OCI-LY1 (cell line): ENCODE measurements at regions not wholly inside any gene's neighbourhood (a gene's known extent, or its start where the extent isn't known, plus 50 kb on each side); places are given as distances from the start of the nearest gene placed in this dataset.

Experiments used
- H2AFZ ChIP-seq: fragments of 200-600 bp; sonication (generic), shearing (Covaris generic); 2 replicates; pipeline ENCODE4 v1.6.0; 2014; ENCODE audit warnings: antibody characterized with exemption, mild to moderate bottlenecking, low read length
- H3F3A ChIP-seq: fragments of 200-600 bp; sonication (generic), shearing (Covaris generic); 2 replicates; pipeline ENCODE4 v1.6.0; 2014; ENCODE audit warnings: mild to moderate bottlenecking, antibody characterized with exemption, low read length, moderate library complexity; ENCODE audit not compliant: insufficient read depth
- H3K27ac ChIP-seq: fragments of 200-600 bp; sonication (generic); 2 replicates; pipeline ENCODE4 v1.5.1; 2014; ENCODE audit warnings: low read length, mixed run types, mild to moderate bottlenecking, low read depth; ENCODE audit not compliant: poor library complexity, severe bottlenecking
- H3K27me3 ChIP-seq: fragments of 200-600 bp; sonication (generic); 2 replicates; pipeline ENCODE4 v1.6.0; 2014; ENCODE audit warnings: antibody characterized with exemption, mild to moderate bottlenecking, low read length, moderate library complexity; ENCODE audit not compliant: insufficient read depth
- H3K36me3 ChIP-seq: fragments of 200-600 bp; sonication (generic); 2 replicates; pipeline ENCODE4 v1.6.1; 2014; ENCODE audit warnings: mild to moderate bottlenecking, antibody characterized with exemption, low read length, moderate library complexity, mixed read lengths; ENCODE audit not compliant: insufficient read depth
- H3K4me1 ChIP-seq: fragments of 200-600 bp; sonication (generic); 2 replicates; pipeline ENCODE4 v1.5.1; 2014; ENCODE audit warnings: mild to moderate bottlenecking, low read length, moderate library complexity; ENCODE audit not compliant: insufficient read depth, severe bottlenecking
- H3K4me2 ChIP-seq: fragments of 200-600 bp; sonication (generic), shearing (Covaris generic); 2 replicates; pipeline ENCODE4 v1.6.1; 2014; ENCODE audit warnings: low read length
- H3K4me3 ChIP-seq: fragments of 200-600 bp; sonication (generic); 2 replicates; pipeline ENCODE4 v1.5.1; 2014; ENCODE audit warnings: low read length, low read depth, mild to moderate bottlenecking, mixed read lengths; ENCODE audit not compliant: poor library complexity, severe bottlenecking
- H3K79me2 ChIP-seq: fragments of 200-600 bp; shearing (Covaris generic); 2 replicates; pipeline ENCODE4 v1.6.1; 2016; ENCODE audit warnings: mixed run types, low read length, mixed read lengths; ENCODE audit not compliant: insufficient read depth
- H3K9ac ChIP-seq: fragments of 200-600 bp; sonication (generic), shearing (Covaris generic); 2 replicates; pipeline ENCODE4 v1.6.1; 2014; ENCODE audit warnings: mild to moderate bottlenecking, low read length, mixed read lengths
- H3K9me2 ChIP-seq: fragments of 200-600 bp; sonication (generic), shearing (Covaris generic); 2 replicates; pipeline ENCODE4 v1.6.1; 2014; ENCODE audit warnings: low read depth, mild to moderate bottlenecking, low read length, mixed read lengths
- H3K9me3 ChIP-seq: fragments of 200-600 bp; shearing (Covaris generic); 2 replicates; pipeline ENCODE4 v1.6.1; 2014; ENCODE audit warnings: low read length, mixed read lengths
- H4K20me1 ChIP-seq: fragments of 200-600 bp; sonication (generic), shearing (Covaris generic); 2 replicates; pipeline ENCODE4 v1.6.0; 2016; ENCODE audit warnings: mild to moderate bottlenecking, low read length; ENCODE audit not compliant: insufficient read depth
- EZH2 ChIP-seq: fragments of 200-600 bp; sonication (generic), shearing (Covaris generic); IDR thresholded peaks from 2 replicates; pipeline ENCODE4 v1.8.0; 2017; ENCODE audit warnings: borderline replicate concordance, mixed run types, mild to moderate bottlenecking, antibody characterized with exemption, low read length, moderate library complexity, mixed read lengths
- TF ChIP-seq, protein P1 (sequence below): fragments of 200-600 bp; sonication (generic), shearing (Covaris generic); IDR thresholded peaks from 2 replicates; pipeline ENCODE4 v1.5.1; 2017; ENCODE audit warnings: mild to moderate bottlenecking, antibody characterized with exemption, low read length, moderate library complexity, mixed read lengths

DNA sequence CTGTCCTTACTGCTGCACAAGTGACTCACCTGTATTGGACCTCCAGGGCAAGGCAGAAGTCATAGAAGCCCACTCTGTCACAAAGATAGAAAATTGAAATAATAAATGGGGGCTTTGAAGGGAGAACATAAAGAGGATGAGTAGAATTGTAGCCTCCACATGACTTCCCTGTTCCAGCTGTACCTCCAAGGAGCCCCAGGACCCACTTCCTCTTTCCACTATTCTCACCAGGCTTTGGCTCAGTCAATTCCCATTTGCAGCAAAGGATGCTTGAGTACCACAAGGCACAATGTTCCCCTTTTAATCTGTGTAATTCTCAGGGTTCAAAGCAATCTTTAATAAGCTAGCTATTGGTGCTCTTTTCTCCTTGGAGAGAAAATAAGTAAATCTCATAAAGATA is 512.1 kb downstream of the TOX3 start:
- Histone ChIP-seq H3K4me3 (no peak overlapping the region), H3K9me2 (no peaks in the 10 kb centered on the region), H3K27me3 (no peaks in the 10 kb centered on the region), H3K9me3 (no peaks in the 10 kb centered on the region), H3F3A (no peaks in the 10 kb centered on the region), H3K4me1 (no peaks in the 10 kb centered on the region), H4K20me1 (no peaks in the 10 kb centered on the region), H2AFZ (no peak overlapping the region), H3K27ac (no peak overlapping the region), H3K9ac (no peak overlapping the region), H3K79me2 (no peaks in the 10 kb centered on the region), H3K4me2 (no peak overlapping the region), H3K36me3 (no peaks in the 10 kb centered on the region)
- TF ChIP-seq EZH2, result no peak
- TF ChIP-seq, protein P1, sequence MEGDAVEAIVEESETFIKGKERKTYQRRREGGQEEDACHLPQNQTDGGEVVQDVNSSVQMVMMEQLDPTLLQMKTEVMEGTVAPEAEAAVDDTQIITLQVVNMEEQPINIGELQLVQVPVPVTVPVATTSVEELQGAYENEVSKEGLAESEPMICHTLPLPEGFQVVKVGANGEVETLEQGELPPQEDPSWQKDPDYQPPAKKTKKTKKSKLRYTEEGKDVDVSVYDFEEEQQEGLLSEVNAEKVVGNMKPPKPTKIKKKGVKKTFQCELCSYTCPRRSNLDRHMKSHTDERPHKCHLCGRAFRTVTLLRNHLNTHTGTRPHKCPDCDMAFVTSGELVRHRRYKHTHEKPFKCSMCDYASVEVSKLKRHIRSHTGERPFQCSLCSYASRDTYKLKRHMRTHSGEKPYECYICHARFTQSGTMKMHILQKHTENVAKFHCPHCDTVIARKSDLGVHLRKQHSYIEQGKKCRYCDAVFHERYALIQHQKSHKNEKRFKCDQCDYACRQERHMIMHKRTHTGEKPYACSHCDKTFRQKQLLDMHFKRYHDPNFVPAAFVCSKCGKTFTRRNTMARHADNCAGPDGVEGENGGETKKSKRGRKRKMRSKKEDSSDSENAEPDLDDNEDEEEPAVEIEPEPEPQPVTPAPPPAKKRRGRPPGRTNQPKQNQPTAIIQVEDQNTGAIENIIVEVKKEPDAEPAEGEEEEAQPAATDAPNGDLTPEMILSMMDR, result no peak

DNA sequence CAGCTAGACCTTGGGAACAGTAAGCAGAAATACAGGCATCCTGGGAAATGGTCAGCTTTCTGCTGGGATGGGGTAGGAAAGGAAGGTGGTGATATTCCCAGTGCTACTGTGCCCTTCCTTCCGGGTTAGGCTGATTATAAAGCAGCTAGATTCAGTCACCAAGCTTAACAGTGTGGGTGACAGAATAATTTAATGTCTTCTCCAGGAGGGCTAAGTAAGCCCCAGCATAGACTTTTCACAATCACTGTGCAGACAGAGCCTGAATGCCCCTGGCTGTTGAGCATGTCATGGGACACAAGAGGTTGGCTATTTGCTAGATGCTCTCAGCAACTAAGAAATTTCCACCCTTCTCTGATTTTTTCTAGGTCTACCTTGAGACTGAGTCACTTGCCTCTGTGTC is 513.0 kb downstream of the TOX3 start:
- H3K27ac ChIP-seq, result no peak overlapping the region
- no peak overlapping the region for H2AFZ ChIP-seq
- no peaks in the 10 kb centered on the region for H4K20me1 ChIP-seq
- no peaks in the 10 kb centered on the region for H3F3A ChIP-seq
- no peak overlapping the region for H3K9ac ChIP-seq
- H3K9me3 ChIP-seq, result no peaks in the 10 kb centered on the region
- TF ChIP-seq, protein P1, result no peak
- no peak for TF ChIP-seq EZH2
- H3K4me3 ChIP-seq, result no peak overlapping the region
- H3K4me2 ChIP-seq, result no peak overlapping the region
- no peaks in the 10 kb centered on the region for H3K27me3 ChIP-seq
- H3K9me2 ChIP-seq, result no peaks in the 10 kb centered on the region
- no peaks in the 10 kb centered on the region for H3K79me2 ChIP-seq
- H3K36me3 ChIP-seq, result no peaks in the 10 kb centered on the region
- no peaks in the 10 kb centered on the region for H3K4me1 ChIP-seq

DNA sequence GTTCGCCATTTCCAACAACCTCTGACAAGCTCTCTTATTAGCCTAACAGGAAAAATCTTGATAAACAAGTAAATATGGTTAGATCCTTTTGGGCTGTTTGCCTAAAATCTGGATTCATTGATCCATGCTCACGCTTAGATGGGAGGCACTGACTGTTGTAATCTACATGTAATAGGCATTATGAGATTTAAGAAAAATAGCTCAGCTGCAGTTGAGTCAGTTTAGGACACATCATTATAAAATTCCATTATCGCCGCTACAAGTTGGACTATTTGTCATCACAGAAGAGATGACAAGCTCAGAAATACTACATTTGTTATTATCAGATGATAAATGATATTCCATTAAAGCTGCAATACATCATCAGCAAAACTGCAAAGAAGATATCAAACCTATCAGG is 524.0 kb downstream of the TOX3 start:
- no peak for TF ChIP-seq EZH2
- TF ChIP-seq, protein P1, result no peak
- Histone ChIP-seq H2AFZ (no peak overlapping the region), H3F3A (no peaks in the 10 kb centered on the region), H3K9me3 (no peaks in the 10 kb centered on the region), H3K36me3 (no peaks in the 10 kb centered on the region), H3K79me2 (no peaks in the 10 kb centered on the region), H3K9ac (no peak overlapping the region), H3K27ac (no peak overlapping the region), H4K20me1 (no peaks in the 10 kb centered on the region), H3K4me3 (no peak overlapping the region), H3K9me2 (no peaks in the 10 kb centered on the region), H3K27me3 (no peaks in the 10 kb centered on the region), H3K4me1 (no peaks in the 10 kb centered on the region), H3K4me2 (no peak overlapping the region)
